GM10248 (cell line): ENCODE measurements at regions not wholly inside any gene's neighbourhood (a gene's known extent, or its start where the extent isn't known, plus 50 kb on each side); places are given as distances from the start of the nearest gene placed in this dataset.

Experiments
- CTCF ChIA-PET: fragments of 300-600 bp; sonication (Branson Sonifier 250); formaldehyde crosslinking; extraction: SDS; loops from one replicate; lab custom pipeline; 2021; ENCODE audit warnings: antibody characterized with exemption; lab: Yijun Ruan, JAX
- POLR2A ChIA-PET: fragments of 350-650 bp; sonication (Branson Sonifier 250); formaldehyde crosslinking; extraction: SDS; loops from one replicate; lab custom pipeline; 2020; ENCODE audit warnings: antibody characterized with exemption; lab: Yijun Ruan, JAX
- DNase-seq: peaks from one replicate; pipeline ENCODE4 v3.0.0; 2012; ENCODE audit errors: extremely low spot score
- CTCF ChIP-seq: IDR thresholded peaks from 2 replicates; pipeline ENCODE4 v1.5.1; 2012; ENCODE audit warnings: mild to moderate bottlenecking, low read depth; ENCODE audit errors: extremely low read depth, missing control alignments, control extremely low read depth

GRCh38 chr13:111411919-111412650, 91.6 kb downstream of the TEX29 start:
- TF ChIP-seq CTCF, result no peak
- no peak for DNase-seq
- POLR2A ChIA-PET, result no interaction called here
- CTCF ChIA-PET, result no interaction called here

GRCh38 chr13:111413407-111414187, 93.2 kb downstream of the TEX29 start:
- TF ChIP-seq CTCF, result no peak
- CTCF ChIA-PET, result interaction anchor here (0.9 kb wide), 1 partner anchor 14 kb away, joined by 4 read pairs; no protein-coding TSS in a partner anchor
- POLR2A ChIA-PET, result no interaction called here
- DNase-seq, result no peak

GRCh38 chr13:111414341-111414740, 93.9 kb downstream of the TEX29 start:
- TF ChIP-seq CTCF, result no peak
- POLR2A ChIA-PET, result no interaction called here
- no peak for DNase-seq
- CTCF ChIA-PET, result interaction anchor here (0.9 to 1.3 kb wide), 2 partner anchors 13 to 15 kb away, joined by 4 read pairs; no protein-coding TSS in a partner anchor

GRCh38 chr13:111415246-111415645, 94.8 kb downstream of the TEX29 start:
- POLR2A ChIA-PET, result no interaction called here
- CTCF ChIA-PET, result interaction anchor here (1.3 to 1.7 kb wide), 2 partner anchors 12 to 14 kb away, joined by 4 to 5 read pairs; no protein-coding TSS in a partner anchor
- no peak for DNase-seq
- TF ChIP-seq CTCF, result no peak

- DNase-seq, result no peak
- POLR2A ChIA-PET, result no interaction called here
- CTCF ChIA-PET, result interaction anchor here (1.7 kb wide), 1 partner anchor 11 kb away, joined by 5 read pairs; no protein-coding TSS in a partner anchor
- TF ChIP-seq CTCF, result no peak
Measured at GRCh38 chr13:111415765-111416164, 95.3 kb downstream of the TEX29 start.

- ChIA-PET CTCF (interaction anchor here (1.1 to 2.8 kb wide), 2 partner anchors 12 kb away, joined by 5 to 10 read pairs; no protein-coding TSS in a partner anchor), POLR2A (no interaction called here)
- no peak for DNase-seq
- no peak for TF ChIP-seq CTCF
Measured at GRCh38 chr13:111418101-111418500, 97.7 kb downstream of the TEX29 start.
